WTC11 (cell line): ENCODE measurements at regions not wholly inside any gene's neighbourhood (a gene's known extent, or its start where the extent isn't known, plus 50 kb on each side); places are given as distances from the start of the nearest gene placed in this dataset.

Source experiments
- ATAC-seq: fragments of 200-7000 bp; cut with Tn5 transposase; 2 replicates; pipeline ENCODE4 v1.10.0; 2021; ENCODE audit warnings: mild to moderate bottlenecking, moderate library complexity
- CTCF ChIA-PET: fragments of 300-600 bp; sonication (Branson Sonifier 250); formaldehyde crosslinking; loops from one replicate; lab custom pipeline; 2021; ENCODE audit warnings: antibody characterized with exemption; lab: Charles Lee
- POLR2A ChIA-PET: fragments of 350-600 bp; sonication (Branson Sonifier 250); formaldehyde crosslinking; loops from one replicate; lab custom pipeline; 2021; ENCODE audit warnings: antibody characterized with exemption; lab: Charles Lee
- DNase-seq: peaks from one replicate; pipeline ENCODE4 v3.0.0; 2021; ENCODE audit warnings: low spot score
- H3K27ac Mint-ChIP-seq: 2 replicates; pipeline ENCODE4 v1.8.0; 2021; ENCODE audit warnings: mixed read lengths
- H3K27me3 Mint-ChIP-seq: 2 replicates; pipeline ENCODE4 v1.8.0; 2021; ENCODE audit warnings: low read depth, mild to moderate bottlenecking, moderate library complexity, mixed read lengths
- H3K36me3 Mint-ChIP-seq: 2 replicates; pipeline ENCODE4 v1.8.0; 2021; ENCODE audit warnings: mixed read lengths
- H3K4me1 Mint-ChIP-seq: 2 replicates; pipeline ENCODE4 v1.8.0; 2022; ENCODE audit warnings: mixed read lengths
- H3K4me3 Mint-ChIP-seq: 2 replicates; pipeline ENCODE4 v1.8.0; 2021; ENCODE audit warnings: mild to moderate bottlenecking, moderate library complexity, mixed read lengths
- H3K9me3 Mint-ChIP-seq: 2 replicates; pipeline ENCODE4 v1.8.0; 2021; ENCODE audit warnings: mixed read lengths
- ATF1 ChIP-seq: sonication (generic); formaldehyde crosslinking; IDR thresholded peaks from 2 replicates; pipeline ENCODE4 v1.8.1; 2023; ENCODE audit warnings: mild to moderate bottlenecking, moderate library complexity, missing genetic modification reagents
- E2F1 ChIP-seq: sonication (generic); formaldehyde crosslinking; IDR thresholded peaks from 2 replicates; pipeline ENCODE4 v1.8.0; 2022; ENCODE audit warnings: mild to moderate bottlenecking, missing genetic modification reagents
- E2F5 ChIP-seq: sonication (generic); formaldehyde crosslinking; IDR thresholded peaks from 2 replicates; pipeline ENCODE4 v1.8.1; 2022; ENCODE audit warnings: mild to moderate bottlenecking, moderate library complexity, missing genetic modification reagents
- EMX1 ChIP-seq: fragments of 250-450 bp; sonication (Bioruptor Pico); IDR thresholded peaks from 2 replicates; pipeline ENCODE4 v1.8.0; 2021; ENCODE audit warnings: mild to moderate bottlenecking
- ESRRA ChIP-seq: sonication (generic); formaldehyde crosslinking; IDR thresholded peaks from 2 replicates; pipeline ENCODE4 v1.8.1; 2022; ENCODE audit warnings: mild to moderate bottlenecking, missing genetic modification reagents, borderline replicate concordance
- FOXJ3 ChIP-seq: sonication (generic); formaldehyde crosslinking; IDR thresholded peaks from 2 replicates; pipeline ENCODE4 v1.9.0; 2021; ENCODE audit warnings: missing genetic modification reagents, mild to moderate bottlenecking, borderline replicate concordance
- MYBL2 ChIP-seq: sonication (generic); formaldehyde crosslinking; IDR thresholded peaks from 2 replicates; pipeline ENCODE4 v1.8.1; 2023; ENCODE audit warnings: mild to moderate bottlenecking, moderate library complexity, missing genetic modification reagents
- NR1H2 ChIP-seq: sonication (generic); formaldehyde crosslinking; IDR thresholded peaks from 2 replicates; pipeline ENCODE4 v1.9.0; 2021; ENCODE audit warnings: mild to moderate bottlenecking, moderate library complexity, missing genetic modification reagents
- PREB ChIP-seq: sonication (generic); formaldehyde crosslinking; IDR thresholded peaks from 2 replicates; pipeline ENCODE4 v1.8.1; 2022; ENCODE audit warnings: mild to moderate bottlenecking, missing genetic modification reagents, moderate library complexity, borderline replicate concordance
- SMAD3 ChIP-seq: sonication (generic); formaldehyde crosslinking; IDR thresholded peaks from 2 replicates; pipeline ENCODE4 v1.8.0; 2022; ENCODE audit warnings: missing genetic modification reagents, mild to moderate bottlenecking, borderline replicate concordance
- SOX15 ChIP-seq: fragments of 250-450 bp; sonication (Bioruptor Pico); IDR thresholded peaks from 2 replicates; pipeline ENCODE4 v1.9.0; 2021; ENCODE audit warnings: mild to moderate bottlenecking
- ZBTB21 ChIP-seq: sonication (generic); formaldehyde crosslinking; IDR thresholded peaks from 2 replicates; pipeline ENCODE4 v1.8.1; 2023; ENCODE audit warnings: mild to moderate bottlenecking, missing genetic modification reagents, borderline replicate concordance
- ZNF121 ChIP-seq: sonication (generic); formaldehyde crosslinking; IDR thresholded peaks from 2 replicates; pipeline ENCODE4 v1.8.0; 2023; ENCODE audit warnings: missing genetic modification reagents
- ZNF423 ChIP-seq: fragments of 250-450 bp; sonication (Bioruptor Pico); IDR thresholded peaks from 2 replicates; pipeline ENCODE4 v2.1.2; 2022; ENCODE audit warnings: mild to moderate bottlenecking, moderate library complexity
- TF ChIP-seq, protein P1 (sequence below): sonication (generic); formaldehyde crosslinking; IDR thresholded peaks from 2 replicates; pipeline ENCODE4 v1.8.1; 2023; ENCODE audit warnings: mild to moderate bottlenecking, missing genetic modification reagents
- TF ChIP-seq, protein P2 (sequence below): sonication (generic); formaldehyde crosslinking; IDR thresholded peaks from 2 replicates; pipeline ENCODE4 v1.8.1; 2022; ENCODE audit warnings: low read depth, mild to moderate bottlenecking, moderate library complexity, missing genetic modification reagents, borderline replicate concordance

GRCh38 chr12:116459011-116459875 is 99.9 kb upstream of the MAP1LC3B2 start:
- ChIA-PET CTCF (no interaction called here), POLR2A (no interaction called here)
- DNase-seq, result no peak
- no peaks in the 10 kb centered on the region for H3K9me3 Mint-ChIP-seq
- no peak overlapping the region for H3K4me3 Mint-ChIP-seq
- TF ChIP-seq ZBTB21 (no peak), NR1H2 (CRISPR knock-in tag) (no peak), ESRRA (CRISPR knock-in tag) (no peak), EMX1 (no peak), E2F1 (CRISPR knock-in tag) (no peak), SOX15 (CRISPR knock-in tag) (no peak), MYBL2 (no peak)
- no peaks in the 10 kb centered on the region for H3K36me3 Mint-ChIP-seq
- no peak overlapping the region for H3K27ac Mint-ChIP-seq
- H3K4me1 Mint-ChIP-seq, result peaks cover 22% of the 10 kb centered on the region
- no peak for ATAC-seq
- H3K27me3 Mint-ChIP-seq, result no peaks in the 10 kb centered on the region; the same call in 1 of the 2 replicates

DNA sequence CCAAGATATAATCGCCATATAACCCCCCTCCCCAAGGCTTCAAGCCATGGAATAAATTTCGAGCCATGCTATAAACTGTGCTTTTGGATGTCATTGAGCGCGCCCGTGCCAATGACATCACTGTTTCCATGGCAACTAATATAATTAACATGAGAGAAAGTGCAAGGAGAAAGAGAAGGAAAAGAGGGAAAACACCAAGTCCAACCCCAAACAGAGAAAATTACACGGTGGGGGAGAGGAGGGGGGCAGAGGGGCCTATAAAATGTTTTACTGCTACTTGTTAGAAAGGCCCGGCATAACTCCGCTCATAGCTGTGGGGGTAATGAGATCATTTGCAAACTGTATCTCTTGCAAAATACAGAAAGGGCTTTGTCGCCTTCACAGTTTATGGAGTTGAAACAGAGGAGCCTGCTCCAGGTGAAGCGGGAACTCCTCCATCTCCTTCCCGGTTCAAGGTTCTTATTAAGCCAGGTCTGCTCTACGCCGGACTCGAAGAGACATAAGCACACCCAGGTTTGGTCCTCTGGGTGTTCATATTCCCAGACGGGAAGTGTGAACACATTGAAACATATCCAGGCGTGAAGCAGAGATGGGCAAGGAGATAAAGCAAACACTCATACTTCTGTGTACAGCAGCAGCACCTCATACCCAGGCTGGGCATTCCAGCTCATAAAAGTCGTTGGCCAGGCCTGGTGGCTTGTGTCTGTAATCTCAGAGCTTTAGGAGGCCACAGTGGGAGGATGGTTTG is 99.1 kb upstream of the MAP1LC3B2 start:
- ChIA-PET CTCF (no interaction called here), POLR2A (no interaction called here)
- H3K36me3 Mint-ChIP-seq, result no peaks in the 10 kb centered on the region
- ATAC-seq (no peak), DNase-seq (no peak)
- no peak overlapping the region for H3K27ac Mint-ChIP-seq
- H3K9me3 Mint-ChIP-seq, result no peaks in the 10 kb centered on the region
- TF ChIP-seq PREB, result no peak
- TF ChIP-seq FOXJ3, result no peak
- TF ChIP-seq ZNF423, result no peak
- TF ChIP-seq ATF1 (CRISPR knock-in tag), result no peak
- TF ChIP-seq, protein P1, sequence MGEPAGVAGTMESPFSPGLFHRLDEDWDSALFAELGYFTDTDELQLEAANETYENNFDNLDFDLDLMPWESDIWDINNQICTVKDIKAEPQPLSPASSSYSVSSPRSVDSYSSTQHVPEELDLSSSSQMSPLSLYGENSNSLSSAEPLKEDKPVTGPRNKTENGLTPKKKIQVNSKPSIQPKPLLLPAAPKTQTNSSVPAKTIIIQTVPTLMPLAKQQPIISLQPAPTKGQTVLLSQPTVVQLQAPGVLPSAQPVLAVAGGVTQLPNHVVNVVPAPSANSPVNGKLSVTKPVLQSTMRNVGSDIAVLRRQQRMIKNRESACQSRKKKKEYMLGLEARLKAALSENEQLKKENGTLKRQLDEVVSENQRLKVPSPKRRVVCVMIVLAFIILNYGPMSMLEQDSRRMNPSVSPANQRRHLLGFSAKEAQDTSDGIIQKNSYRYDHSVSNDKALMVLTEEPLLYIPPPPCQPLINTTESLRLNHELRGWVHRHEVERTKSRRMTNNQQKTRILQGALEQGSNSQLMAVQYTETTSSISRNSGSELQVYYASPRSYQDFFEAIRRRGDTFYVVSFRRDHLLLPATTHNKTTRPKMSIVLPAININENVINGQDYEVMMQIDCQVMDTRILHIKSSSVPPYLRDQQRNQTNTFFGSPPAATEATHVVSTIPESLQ (CRISPR knock-in tag), result no peak
- no peak for TF ChIP-seq ZNF121
- TF ChIP-seq, protein P2, sequence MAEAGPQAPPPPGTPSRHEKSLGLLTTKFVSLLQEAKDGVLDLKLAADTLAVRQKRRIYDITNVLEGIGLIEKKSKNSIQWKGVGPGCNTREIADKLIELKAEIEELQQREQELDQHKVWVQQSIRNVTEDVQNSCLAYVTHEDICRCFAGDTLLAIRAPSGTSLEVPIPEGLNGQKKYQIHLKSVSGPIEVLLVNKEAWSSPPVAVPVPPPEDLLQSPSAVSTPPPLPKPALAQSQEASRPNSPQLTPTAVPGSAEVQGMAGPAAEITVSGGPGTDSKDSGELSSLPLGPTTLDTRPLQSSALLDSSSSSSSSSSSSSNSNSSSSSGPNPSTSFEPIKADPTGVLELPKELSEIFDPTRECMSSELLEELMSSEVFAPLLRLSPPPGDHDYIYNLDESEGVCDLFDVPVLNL (CRISPR knock-in tag), result no peak
- TF ChIP-seq E2F5, result no peak
- peaks cover 16% of the 10 kb centered on the region for H3K4me1 Mint-ChIP-seq
- H3K4me3 Mint-ChIP-seq, result no peak overlapping the region
- no peaks in the 10 kb centered on the region for H3K27me3 Mint-ChIP-seq

DNA sequence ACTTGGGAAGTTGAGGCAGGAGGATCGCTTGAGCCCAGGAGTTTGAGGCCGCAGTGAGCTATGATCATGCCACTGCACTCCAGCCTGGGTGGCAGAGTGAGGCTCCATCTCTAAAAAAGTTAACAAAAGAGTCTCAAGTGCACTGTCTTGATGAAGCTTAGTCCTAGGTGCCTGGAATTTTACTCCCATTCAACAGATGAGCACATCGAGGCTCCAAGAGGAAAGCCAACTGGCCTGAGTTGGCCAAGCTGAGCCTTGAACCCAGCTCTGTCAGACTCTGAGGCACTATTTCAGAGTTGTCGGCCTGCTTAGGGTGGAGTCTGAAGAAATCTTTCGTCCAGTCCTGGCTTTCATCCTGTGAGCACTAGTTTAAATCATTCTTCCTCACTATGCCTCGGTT is 98.1 kb upstream of the MAP1LC3B2 start:
- DNase-seq (no peak), ATAC-seq (no peak)
- Mint-ChIP-seq H3K4me3 (no peak overlapping the region), H3K9me3 (no peaks in the 10 kb centered on the region), H3K27ac (no peak overlapping the region), H3K36me3 (no peaks in the 10 kb centered on the region), H3K27me3 (no peaks in the 10 kb centered on the region), H3K4me1 (peaks cover 10% of the 10 kb centered on the region)
- ChIA-PET CTCF (no interaction called here), POLR2A (no interaction called here)
- TF ChIP-seq SMAD3, result no peak
